Endothelial cell of umbilical vein (primary cell): ENCODE measurements at regions not wholly inside any gene's neighbourhood (a gene's known extent, or its start where the extent isn't known, plus 50 kb on each side); places are given as distances from the start of the nearest gene placed in this dataset.

Experiments
- CTCF ChIP-seq, 2 donors: IDR thresholded peaks; 1 replicate in 1 of 2; 2 replicates in 1 of 2; pipeline ENCODE4 v1.5.1; 2011; ENCODE audit warnings: low read length in 2 of 2, mild to moderate bottlenecking in 2 of 2, moderate library complexity in 2 of 2, control low read depth in 1 of 2, inconsistent platforms in 1 of 2, low read depth in 1 of 2; ENCODE audit not compliant: insufficient read depth in 1 of 2; ENCODE audit errors: extremely low read depth in 1 of 2
- POLR2AphosphoS5 ChIP-seq: IDR thresholded peaks from 2 replicates; pipeline ENCODE4 v1.6.1; 2012; ENCODE audit warnings: low read depth, mild to moderate bottlenecking, control low read depth, low read length, moderate library complexity; ENCODE audit not compliant: insufficient read depth

GRCh38 chr3:166425021-166425420, 587.8 kb upstream of the BCHE start:
- TF ChIP-seq CTCF (IDR thresholded peaks at IDR 0.05; ENCODE audit: extremely low read depth in 1 of 2, insufficient read depth in 1 of 2, low read depth in 1 of 2, low read length in 2 of 2) (no peak), POLR2AphosphoS5 (no peak)
